HG02763 (cell line): ENCODE measurements at regions not wholly inside any gene's neighbourhood (a gene's known extent, or its start where the extent isn't known, plus 50 kb on each side); places are given as distances from the start of the nearest gene placed in this dataset.
"Not testable (repeated sequence)": the region's sequence is repeated elsewhere in the genome, so short reads cannot be mapped to it uniquely, and the experiment has no call there.

Experiments used
- ATAC-seq: cut with Tn5 transposase; IDR thresholded peaks from one replicate; pipeline ENCODE4 v1.9.1; 2021; ENCODE audit warnings: mild to moderate bottlenecking, moderate library complexity; ENCODE audit not compliant: unreplicated experiment

DNA sequence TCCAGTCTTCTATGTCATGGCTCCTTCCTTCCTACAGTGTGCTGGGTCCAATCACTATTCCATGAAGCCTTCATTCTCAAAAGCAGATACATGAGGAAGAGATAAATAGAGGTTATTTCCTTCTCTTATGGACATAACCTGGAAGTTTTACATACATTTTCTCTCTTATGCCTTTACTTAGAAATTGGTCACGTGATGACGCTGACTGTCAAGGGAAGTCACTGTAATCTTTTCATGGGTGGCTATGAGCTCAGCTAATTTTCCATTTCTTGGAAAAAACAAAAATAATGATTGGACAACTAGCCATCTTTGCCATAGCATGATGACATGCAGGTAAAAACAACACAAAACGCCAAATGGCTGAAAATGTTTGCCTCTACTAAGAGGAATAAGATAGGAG, 151.6 kb upstream of the PRSS16 start:
- ATAC-seq: no peak

DNA sequence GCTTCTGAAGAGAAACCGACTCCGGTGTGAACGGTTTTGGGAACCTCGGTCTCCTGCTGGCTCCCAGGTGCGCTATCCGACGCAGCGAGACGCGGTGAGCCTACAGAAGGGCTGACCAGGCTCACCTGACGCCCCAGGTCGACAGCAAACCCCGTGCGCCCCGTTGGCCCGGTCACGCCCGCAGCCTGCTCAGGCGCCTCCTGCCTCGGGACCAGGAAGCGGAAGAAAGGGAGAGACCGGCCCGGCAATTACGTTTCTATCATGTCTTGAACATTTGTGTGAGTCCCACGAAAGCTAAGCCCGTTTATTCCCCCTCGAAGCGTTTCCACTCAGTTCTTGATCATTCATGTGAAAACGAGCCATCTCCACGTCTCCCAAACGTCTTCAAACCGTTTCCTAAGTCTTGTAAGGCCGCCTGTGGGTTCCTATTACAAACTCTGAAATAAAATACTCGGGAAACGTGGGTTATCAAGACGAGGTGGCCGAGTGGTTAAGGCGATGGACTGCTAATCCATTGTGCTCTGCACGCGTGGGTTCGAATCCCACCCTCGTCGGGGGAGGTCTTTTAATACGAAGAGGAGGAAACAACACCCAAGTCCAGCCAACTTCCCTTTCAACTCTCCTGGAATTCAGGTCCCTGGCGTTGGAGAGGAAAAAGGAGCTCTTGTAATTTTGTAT, 150.5 kb upstream of the PRSS16 start:
- no peak for ATAC-seq

DNA sequence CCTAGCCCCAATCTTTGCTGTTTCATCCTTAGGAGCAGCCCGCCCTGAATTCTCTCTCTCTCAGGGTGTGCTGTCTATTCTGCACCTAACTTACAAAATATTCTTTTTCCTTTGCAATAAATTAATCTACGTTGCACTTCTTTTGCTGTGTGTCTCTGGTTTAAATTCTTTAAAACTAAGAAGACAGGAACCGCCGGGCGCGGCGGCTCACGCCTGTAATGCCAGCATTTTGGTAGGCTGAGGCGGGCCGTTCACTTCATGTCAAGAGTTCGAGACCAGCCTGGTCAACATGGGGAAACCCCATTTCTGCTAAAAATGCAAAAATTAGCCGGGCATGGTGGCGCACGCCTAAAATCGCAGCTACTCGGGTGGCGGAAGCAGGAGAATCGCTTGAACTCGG, 148.5 kb upstream of the PRSS16 start:
- no peak for ATAC-seq

DNA sequence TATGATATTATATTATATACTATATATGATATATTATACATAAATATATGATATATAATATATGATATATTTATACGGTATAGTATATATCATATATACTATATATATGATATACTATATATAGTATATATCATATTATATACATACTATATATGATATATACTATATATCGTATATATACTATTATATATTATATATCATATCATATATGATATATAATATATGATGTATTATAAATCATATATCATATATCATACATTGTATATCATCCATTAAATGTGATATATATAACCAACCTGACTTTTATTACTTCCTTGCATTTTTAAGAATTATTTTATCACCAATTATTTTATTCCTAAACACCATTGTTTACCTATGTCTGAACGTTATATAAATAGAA, 146.6 kb upstream of the PRSS16 start:
- ATAC-seq: no peak

DNA sequence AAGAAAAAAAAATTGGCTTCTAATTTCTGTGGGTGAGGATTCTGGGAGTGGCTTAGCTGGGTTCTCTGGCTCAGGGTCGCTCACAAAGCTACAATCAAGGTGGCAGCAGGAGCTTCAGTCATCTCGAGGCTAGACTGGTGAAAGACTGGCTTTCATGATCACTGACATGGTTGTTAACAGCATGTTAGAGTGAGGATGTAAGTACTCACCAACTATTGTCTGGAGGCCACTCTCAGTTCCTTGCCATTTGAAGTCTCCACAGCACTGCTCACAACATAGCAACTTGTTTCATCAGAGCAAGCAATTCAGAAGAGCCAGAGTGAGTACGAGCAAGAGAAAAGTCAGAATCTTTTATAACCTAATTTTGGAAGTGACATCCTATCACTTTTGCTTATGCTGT, 145.7 kb upstream of the PRSS16 start:
- no peak for ATAC-seq

DNA sequence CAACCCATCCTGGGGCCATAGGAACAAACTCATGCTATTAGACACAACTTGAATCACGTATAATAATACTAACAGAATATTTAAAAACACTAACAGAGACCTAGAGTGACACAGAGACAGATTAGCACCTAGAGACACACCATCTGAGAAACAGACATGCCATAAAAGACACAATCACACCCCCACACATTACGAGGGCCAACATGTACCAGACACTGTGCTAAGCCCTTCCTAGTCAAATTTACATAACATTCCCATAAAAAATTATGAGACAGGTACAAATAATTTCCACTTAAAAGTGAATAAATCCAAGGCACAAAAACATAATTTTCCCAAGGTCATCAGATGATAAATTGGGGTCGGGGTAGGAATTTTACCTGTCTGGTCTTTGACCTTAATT, 141.1 kb upstream of the PRSS16 start:
- no peak for ATAC-seq

DNA sequence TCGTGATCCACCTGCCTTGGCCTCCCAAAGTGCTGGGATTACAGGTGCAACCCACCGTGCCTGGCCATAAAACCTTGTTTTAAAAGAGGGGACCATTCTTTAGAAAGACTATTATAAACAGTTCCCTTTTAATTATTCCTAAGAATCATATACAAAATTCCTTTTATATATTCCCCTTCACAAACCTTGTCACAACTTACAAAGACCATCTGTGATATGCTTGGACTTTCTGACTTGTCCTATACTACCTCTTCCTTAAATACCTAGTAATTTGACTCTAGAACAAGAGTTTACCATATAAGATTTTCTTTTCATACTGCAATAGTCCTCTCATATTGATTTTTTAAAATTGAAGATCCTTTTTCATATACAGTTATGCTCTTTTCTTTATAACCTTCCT, 135.8 kb upstream of the PRSS16 start:
- no peak for ATAC-seq

DNA sequence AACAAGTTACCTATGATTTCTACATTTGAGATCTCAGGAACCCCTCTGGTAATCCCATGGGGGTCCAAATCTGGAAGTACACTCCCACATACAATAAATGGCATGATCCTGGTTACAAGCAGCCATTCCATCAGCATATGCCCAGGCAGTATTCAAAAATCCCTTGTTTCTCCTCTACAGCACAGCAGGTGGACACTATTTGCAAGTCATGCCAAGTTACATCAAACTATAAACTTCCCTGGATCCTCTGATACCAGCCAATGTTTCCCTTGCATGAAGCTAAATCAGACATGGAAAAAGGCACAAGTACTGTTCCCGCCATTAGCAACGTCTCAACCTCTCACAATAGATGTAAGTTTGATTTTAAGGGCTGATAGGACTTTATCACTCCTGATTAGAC, 134.5 kb upstream of the PRSS16 start:
- no peak for ATAC-seq

DNA sequence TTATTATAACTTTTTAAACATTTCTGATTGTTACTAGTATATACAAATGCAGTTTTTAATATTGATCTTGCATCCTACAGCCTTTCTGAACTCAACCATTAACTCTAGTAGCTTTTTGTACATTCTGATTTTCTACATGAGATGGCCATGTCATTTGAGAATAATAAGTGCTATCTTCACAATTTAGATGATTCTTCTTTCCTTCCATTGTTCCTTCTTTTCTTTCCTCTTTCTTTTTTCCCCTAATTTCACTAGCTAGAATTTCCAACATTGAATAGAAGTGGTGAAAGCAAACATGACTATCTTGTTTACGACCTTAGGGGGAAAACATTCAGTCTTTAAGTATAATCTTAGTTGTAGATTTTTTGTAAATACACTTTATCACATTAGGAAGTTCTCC, 128.2 kb upstream of the PRSS16 start:
- ATAC-seq: no peak

DNA sequence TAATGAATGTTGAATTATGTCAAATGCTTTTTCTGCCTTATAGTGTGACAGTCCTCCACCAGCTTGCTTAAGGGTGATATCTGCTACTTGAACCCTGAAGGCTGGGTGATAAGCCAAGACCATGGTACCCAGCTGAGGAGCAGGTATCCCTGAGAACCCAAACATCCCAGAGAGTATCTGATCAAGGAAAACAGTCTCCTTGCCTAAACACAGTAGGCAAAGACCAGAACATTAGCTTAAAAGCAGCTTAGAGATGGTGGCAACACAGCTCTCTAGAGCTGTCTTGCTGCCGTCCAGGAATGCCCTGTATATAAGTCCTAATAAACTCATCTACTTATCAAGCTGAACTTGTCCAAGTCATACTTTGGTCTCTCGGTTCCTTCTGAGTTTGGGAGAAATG, 127.7 kb upstream of the PRSS16 start:
- ATAC-seq: no peak

DNA sequence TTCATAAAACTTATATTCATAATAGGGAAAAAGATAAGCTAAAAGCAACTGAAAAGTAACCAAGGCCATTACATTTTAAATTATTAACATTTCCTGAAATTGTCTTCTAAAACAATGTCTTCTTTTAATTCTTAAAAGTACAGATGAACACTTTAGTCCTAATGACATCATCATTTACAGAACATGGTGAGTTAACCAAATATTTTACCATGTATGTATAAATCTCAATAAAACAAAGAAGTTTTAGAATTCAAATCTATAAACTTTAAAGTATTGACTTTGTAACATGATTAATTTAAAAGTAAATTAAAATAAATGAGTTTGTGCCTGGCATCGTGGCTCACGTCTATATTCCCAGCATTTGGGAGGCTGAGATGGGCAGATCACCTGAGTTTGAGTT, 125.9 kb upstream of the PRSS16 start:
- ATAC-seq: no peak

DNA sequence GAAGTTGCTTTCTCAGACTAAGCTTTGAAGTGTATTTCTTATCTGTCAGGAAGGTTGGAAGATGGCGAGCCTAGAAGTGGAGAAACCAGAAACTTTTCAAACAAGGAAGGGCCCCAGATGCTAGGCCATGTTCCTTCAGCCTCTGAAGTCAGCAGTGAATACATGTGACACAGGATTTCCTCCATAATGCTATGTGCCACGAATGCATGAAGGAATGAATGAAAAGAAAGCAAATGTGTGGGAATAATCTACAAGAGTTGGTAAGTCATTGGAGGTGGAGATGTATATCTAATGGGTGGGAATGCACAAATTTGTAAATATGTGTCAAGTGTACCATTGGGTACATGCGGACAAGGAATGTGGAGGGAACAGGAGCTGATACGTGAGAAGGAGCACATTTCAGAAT, 123.2 kb upstream of the PRSS16 start:
- ATAC-seq: no peak

DNA sequence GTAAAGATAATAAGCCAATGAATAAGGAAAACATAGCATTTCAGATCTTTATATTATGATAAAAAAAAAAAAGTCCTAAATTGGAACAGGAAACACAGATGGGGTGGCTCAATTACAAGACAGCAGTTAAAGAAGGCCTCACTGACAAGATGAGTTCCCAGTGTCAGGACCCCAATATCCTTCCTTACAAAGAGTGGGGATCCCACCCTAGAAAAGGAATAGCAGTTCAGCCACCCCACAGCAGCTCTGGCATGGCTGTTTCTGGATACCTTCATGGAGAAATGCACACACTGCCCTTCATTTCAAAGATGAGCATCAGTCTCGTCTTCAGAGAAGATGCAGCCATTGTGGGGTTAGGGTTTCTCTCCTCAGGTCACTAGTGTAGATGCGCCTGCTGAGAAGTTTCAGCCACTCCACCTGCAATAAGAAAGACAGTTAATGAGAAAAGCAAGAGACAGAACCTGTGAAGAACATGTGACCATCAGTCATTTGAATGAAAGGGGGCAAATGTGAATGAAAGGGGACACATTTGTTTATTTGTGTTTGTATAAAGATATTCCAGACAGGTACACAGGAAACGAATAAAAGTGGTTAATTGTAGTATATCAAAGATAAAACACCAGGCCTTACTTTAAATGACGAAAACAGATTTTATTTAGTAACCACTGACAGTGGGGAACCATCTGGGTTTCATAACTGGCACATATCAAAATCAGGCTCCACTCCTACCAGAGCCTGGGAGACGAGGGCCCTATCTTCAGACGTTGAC, 121.3 kb upstream of the PRSS16 start:
- ATAC-seq: no peak

DNA sequence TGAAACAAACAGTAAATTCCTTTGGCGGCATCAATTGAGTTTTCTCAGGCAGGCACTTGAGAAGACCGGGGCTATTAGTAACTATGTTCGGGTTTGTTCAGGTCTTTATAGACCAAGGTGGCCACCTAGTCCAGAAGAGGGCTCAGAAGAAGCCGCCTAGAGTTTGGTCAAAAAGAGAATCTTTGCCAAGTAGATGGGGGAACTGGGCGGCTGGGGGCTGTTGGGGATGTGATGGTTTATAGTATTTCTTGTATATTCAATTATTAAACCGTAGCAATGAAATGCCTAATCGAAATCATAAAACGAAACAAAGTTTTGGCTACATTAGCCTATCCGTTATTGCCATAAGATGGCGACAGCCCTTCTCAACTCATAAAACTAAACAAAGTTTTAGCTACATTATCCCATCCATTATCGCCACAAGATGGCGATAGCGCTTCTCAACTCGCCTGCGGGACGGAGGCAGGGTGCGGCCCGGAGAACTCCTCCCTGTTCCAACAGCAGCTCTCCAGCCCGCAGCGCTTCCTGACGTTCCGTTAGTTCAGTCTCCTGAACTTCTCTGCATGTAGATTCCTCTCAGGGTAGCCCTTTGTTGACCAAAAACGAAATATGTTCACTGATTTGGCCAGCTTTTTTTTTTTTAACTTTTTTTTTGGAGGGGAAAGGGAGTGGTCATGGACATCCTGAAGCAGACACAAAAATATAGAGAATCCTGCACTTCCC, 120.5 kb upstream of the PRSS16 start:
- ATAC-seq: peak; percentile 54

DNA sequence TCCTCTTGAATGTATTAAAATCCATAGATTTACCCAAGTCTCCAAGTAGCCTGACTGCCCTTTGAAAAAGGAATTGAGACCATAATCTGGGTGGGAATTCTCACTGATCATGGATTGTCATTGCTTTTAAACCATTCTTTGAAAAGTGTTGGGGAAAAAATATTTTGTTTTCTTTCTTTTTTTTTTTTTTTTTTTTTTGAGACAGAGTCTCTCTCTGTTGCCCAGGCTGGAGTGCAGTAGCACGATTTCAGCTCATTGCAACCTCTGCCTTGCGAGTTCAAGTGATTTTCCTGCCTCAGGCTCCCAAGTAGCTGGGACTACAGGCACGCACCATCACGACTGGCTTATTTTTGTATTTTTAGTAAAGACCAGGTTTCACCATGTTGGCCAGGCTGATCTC, 119.6 kb upstream of the PRSS16 start:
- ATAC-seq: not testable (repeated sequence)

DNA sequence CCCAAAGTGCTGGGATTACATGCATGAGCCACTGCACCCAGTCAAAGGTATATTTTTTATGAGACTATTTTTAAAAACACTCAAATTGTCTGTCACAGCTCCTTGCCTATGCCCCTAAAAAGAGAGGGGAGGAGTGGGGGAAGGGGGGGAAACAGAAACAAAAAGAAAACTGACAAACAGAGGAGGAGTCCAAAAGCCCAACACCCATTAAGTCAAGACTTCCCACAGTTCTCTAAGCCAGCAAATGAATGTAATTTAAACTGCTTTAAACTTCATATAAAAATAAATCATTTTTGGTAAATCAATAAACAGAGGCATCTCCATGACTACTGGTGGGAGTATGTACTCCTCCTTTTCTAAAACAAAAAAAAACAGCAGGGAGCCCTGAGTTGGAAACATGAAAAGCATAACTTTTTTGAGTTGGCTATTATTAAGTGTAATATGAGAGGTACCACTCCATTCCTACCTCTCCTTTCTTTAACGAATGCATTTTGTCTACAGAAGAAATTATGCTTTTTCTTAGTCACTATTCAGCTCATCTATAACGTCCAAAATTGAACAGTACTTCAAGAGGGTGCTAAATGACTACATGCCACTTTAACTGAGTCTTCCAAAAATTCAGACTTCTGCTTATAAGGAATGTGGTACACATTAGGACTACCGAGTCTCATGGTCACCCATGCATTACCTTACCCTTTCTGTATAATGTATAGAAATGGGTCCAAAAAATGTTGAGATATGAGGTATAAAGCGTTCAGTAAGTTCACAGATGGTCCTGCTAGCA, 119.0 kb upstream of the PRSS16 start:
- no peak for ATAC-seq

DNA sequence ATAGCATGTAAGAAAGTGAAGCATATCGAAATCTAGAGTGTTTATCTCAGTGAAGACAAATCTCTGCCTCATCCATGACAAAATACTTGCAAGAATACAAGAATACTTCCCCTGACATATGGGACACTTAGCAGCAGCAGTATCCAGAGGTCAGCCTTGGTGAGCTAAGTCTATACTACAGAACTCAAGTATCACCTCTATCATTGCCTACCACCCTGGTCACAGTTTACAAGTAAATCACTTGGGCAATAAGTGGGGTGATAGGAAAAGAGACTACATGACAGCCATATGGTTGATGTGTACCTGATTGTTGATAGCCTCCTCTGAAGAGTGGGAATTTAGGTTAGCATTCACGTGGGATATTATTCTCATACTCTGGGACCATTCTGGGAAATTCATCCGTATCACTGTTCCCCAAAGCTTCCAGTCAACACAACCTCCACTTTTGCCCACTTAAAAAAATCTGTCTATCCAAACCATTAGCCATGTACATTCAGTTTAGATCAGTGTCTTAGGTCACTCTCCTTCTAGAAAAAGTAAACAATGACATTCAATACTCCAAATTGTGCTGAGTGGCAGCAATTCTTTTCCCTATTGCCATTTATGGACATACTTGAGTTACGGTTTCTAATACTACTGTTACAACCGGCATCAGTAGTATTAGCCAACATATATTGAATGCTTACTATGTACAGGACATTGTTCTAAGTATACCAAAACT, 118.2 kb upstream of the PRSS16 start:
- ATAC-seq: no peak

DNA sequence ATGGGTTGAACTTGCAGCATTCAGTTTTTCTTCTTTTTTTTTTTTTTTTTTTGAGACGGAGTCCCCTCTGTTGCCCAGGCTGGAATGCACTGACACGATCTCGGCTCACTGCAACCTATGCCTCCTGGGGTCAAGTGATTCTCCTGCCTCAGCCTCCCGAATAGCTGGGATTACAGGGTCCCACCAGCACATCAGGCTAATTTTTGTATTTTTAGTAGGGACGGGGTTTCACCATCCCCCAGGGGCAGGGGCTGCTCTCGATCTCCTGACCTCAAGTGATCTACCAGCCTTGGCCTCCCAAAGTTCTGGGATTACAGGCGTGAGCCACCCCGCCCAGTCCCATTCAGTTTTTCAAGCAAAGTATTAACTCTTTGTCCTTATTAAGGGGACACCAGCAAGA, 117.6 kb upstream of the PRSS16 start:
- no peak for ATAC-seq

DNA sequence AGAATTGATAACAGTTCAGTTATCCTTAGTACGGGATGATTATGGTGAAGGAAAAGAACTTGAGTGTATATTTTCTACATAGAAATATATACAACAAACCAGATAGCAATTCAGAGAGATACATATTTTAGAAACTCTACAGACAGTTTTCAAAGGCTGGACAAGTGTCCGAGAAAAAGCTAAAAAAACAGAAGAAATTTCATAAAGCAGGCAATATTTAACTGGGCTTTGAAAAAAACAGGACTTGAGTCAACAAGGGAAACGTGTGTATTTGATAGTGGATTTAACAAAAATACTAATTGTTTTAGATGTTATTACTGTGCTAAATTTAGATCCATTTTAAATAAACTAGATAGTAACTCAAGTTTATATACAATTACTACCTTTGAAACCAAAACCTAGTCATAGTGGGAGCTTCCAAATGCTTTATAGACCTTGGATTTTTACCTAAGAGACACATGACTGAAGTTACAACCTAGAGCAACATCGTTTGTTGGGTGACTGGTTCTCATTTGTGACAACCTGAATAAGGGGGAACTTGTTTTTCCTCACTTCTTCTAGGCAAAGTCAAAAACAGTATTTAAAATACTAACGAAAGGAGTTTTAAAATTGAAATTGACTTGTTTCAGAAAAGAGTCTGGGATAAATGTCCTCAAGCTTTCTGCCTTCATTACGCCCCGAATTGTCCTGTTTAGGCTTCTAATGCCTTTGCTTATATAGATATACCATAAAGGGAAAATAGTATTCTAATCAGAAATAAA, 116.7 kb upstream of the PRSS16 start:
- no peak for ATAC-seq

DNA sequence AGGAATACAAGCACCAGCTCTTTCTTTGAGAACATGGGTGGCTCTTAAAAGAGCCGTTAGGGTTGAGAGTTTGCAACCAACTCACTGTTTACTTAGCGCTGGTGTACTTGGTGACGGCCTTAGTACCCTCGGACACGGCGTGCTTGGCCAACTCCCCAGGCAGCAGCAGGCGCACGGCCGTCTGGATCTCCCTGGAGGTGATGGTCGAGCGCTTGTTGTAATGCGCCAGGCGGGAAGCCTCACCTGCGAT, 115.3 kb upstream of the PRSS16 start:
- peak; percentile 4 for ATAC-seq
